ENCODE measurements at regions not wholly inside any gene's neighbourhood (a gene's known extent, or its start where the extent isn't known, plus 50 kb on each side); places are given as distances from the start of the nearest gene placed in this dataset.

DNA sequence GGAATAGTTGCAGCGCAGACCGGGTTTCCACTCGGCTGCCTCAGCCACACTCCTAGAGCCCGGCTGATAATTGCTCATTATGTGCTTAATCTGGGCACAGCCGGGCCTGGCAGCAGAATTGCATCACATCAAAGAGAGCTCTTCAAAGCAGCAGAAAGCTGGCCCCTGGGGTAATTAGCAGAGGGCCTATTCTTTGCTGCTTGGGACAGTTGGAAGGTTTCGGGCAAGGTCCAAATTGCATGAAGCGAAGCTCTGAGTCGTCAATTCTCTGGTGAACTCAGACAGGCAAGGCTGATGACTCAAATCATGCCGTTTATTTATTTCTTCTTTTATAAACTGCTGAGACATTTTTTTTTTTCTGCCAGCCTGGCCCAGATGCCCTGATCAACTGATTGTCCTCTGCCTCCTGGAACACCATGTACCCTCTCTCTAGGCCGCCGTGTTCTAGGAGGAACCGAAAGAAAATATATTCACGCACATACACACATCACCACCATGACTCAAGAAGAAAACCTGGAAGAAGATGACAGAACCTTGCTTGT lies 242.2 kb downstream of the RAB11FIP2 start:
- Histone ChIP-seq H3K27me3 (replicated peaks in 1 of 2; ENCODE audit: control insufficient read depth in 2 of 2, insufficient read depth in 2 of 2, low read length in 1 of 2) (no peaks in the 10 kb centered on the region), H3K9me3 (replicated peaks; ENCODE audit: control insufficient read depth, insufficient read depth, low read length) (no peaks in the 10 kb centered on the region; the same call in 2 of the 3 replicates), H3K27ac (ENCODE audit: control insufficient read depth, insufficient read depth) (no peak overlapping the region), H3K4me1 (ENCODE audit: control insufficient read depth, insufficient read depth, low read length) (no peaks in the 10 kb centered on the region), H3K9ac (ENCODE audit: control insufficient read depth, insufficient read depth, low read length) (no peak overlapping the region), H4K20me1 (ENCODE audit: control insufficient read depth, insufficient read depth) (no peaks in the 10 kb centered on the region), H3K79me2 (ENCODE audit: control insufficient read depth, insufficient read depth, low read length) (no peaks in the 10 kb centered on the region), H3K4me2 (ENCODE audit: control insufficient read depth, insufficient read depth) (no peak overlapping the region), H2AFZ (ENCODE audit: control insufficient read depth, low read depth, low read length) (no peak overlapping the region), H3K36me3 (ENCODE audit: control insufficient read depth in 2 of 2, insufficient read depth in 2 of 2, low read length in 1 of 2) (no peaks in the 10 kb centered on the region), H3K4me3 (no peak overlapping the region)
- ChIA-PET SMC1A (ENCODE audit: uncharacterized antibody, unreplicated experiment) (interaction anchor here (0.9 to 1.9 kb wide), 2 partner anchors 8 to 266 kb away, joined by 3 to 6 read pairs; no protein-coding TSS in a partner anchor), POLR2A (no interaction called here), RAD21 (ENCODE audit: unreplicated experiment) (interaction anchor here (1.1 kb wide), 1 partner anchor 149 kb away, joined by 4 read pairs; no protein-coding TSS in a partner anchor), CTCF (interaction anchor here (0.6 kb wide), 1 partner anchor 793 kb away, joined by 3 read pairs; no protein-coding TSS in a partner anchor)
- DNase-seq (ENCODE audit: low read depth, low spot score) (peak; percentile 19), FAIRE-seq (no peak), ATAC-seq (peak; percentile 88)
- TF ChIP-seq MEF2B (IDR thresholded peaks at IDR 0.05; ENCODE audit: partially characterized antibody, poor library complexity, severe bottlenecking) (peak; percentile 55), NFIC (IDR thresholded peaks at IDR 0.05; ENCODE audit: low read depth, low read length) (no peak), IKZF2 (IDR thresholded peaks at IDR 0.05) (0 out of 4 replicates have a peak, but pooled peaks of 1 of the 2 experiments have one; percentile 13), MYC (IDR thresholded peaks at IDR 0.05; ENCODE audit: insufficient read depth, insufficient read length, insufficient replicate concordance, low read length, severe bottlenecking) (no peak), MTA2 (IDR thresholded peaks at IDR 0.05; ENCODE audit: low read depth) (peak; percentile 81)
- 2% methylated on average over 13 of the region's 13 CpGs for WGBS (ENCODE audit: insufficient coverage, insufficient replicate concordance, low lambda C conversion rate, missing lambda C conversion rate)
- no TSS peak for BruUV-seq (replicated peaks)
- intact Hi-C loops (cut with micrococcal nuclease; ENCODE audit: unreplicated experiment) (no loop called here), in situ Hi-C loops (cut with MboI) (no loop called here)

DNA sequence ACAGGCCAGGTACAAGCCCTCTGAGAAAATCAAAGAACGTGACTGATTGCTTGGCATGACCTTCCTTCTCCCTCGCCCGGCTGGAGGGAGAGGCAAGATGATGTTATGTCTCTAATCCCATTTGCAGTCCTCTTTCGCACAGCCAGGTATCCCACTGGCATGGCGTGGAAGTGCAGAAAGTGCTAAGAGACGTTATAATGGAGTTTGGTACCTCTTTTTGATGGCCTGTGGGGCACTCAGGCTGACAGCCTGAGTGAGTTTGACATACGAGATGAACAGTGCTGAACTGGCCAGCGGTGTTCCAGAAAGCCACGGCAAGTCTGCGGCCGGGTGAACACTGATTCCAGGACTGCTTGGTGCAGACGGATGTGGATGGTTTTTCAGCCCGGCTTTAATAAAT lies 241.6 kb downstream of the RAB11FIP2 start:
- Histone ChIP-seq H3K4me2 (ENCODE audit: control insufficient read depth, insufficient read depth) (no peak overlapping the region), H3K27ac (ENCODE audit: control insufficient read depth, insufficient read depth) (no peak overlapping the region), H3K27me3 (replicated peaks in 1 of 2; ENCODE audit: control insufficient read depth in 2 of 2, insufficient read depth in 2 of 2, low read length in 1 of 2) (no peaks in the 10 kb centered on the region), H3K9ac (ENCODE audit: control insufficient read depth, insufficient read depth, low read length) (no peak overlapping the region), H3K36me3 (ENCODE audit: control insufficient read depth in 2 of 2, insufficient read depth in 2 of 2, low read length in 1 of 2) (no peaks in the 10 kb centered on the region), H3K9me3 (replicated peaks; ENCODE audit: control insufficient read depth, insufficient read depth, low read length) (no peaks in the 10 kb centered on the region; the same call in 2 of the 3 replicates), H2AFZ (ENCODE audit: control insufficient read depth, low read depth, low read length) (no peak overlapping the region), H3K4me3 (no peak overlapping the region), H3K4me1 (ENCODE audit: control insufficient read depth, insufficient read depth, low read length) (no peaks in the 10 kb centered on the region), H4K20me1 (ENCODE audit: control insufficient read depth, insufficient read depth) (no peaks in the 10 kb centered on the region), H3K79me2 (ENCODE audit: control insufficient read depth, insufficient read depth, low read length) (no peaks in the 10 kb centered on the region)
- in situ Hi-C loops (cut with MboI): no loop called here
- POLR2A ChIA-PET: no interaction called here
- RAD21 ChIA-PET (ENCODE audit: unreplicated experiment): no interaction called here
- DNase-seq (ENCODE audit: low read depth, low spot score): no peak
- intact Hi-C loops (cut with micrococcal nuclease; ENCODE audit: unreplicated experiment): no loop called here
- SMC1A ChIA-PET (ENCODE audit: uncharacterized antibody, unreplicated experiment): interaction anchor here (0.9 to 1.9 kb wide), 2 partner anchors 9 to 267 kb away, joined by 3 to 6 read pairs; no protein-coding TSS in a partner anchor
- no TSS peak for BruUV-seq (replicated peaks)
- CTCF ChIA-PET: no interaction called here
- no peak for FAIRE-seq
- ATAC-seq: no peak
- TF ChIP-seq NFYB (IDR thresholded peaks at IDR 0.05; ENCODE audit: insufficient read depth, low read depth, low read length) (no peak), BRCA1 (IDR thresholded peaks at IDR 0.05; ENCODE audit: low read depth, low read length) (no peak), CHD1 (IDR thresholded peaks at IDR 0.05; ENCODE audit: low read depth, low read length) (no peak)
- 57% methylated on average over 13 of the region's 13 CpGs for WGBS (ENCODE audit: insufficient coverage, insufficient replicate concordance, low lambda C conversion rate, missing lambda C conversion rate)

Data from GM12878 (cell line).